H1 (cell line): ENCODE measurements at regions not wholly inside any gene's neighbourhood (a gene's known extent, or its start where the extent isn't known, plus 50 kb on each side); places are given as distances from the start of the nearest gene placed in this dataset.

Experiments used
- BCL11A ChIP-seq, 2 experiments: IDR thresholded peaks; one replicate each; pipeline ENCODE4 v1.6.1; 2011; ENCODE audit warnings: low read depth in 2 of 2, low read length in 2 of 2, mild to moderate bottlenecking in 2 of 2
- BRCA1 ChIP-seq: IDR thresholded peaks from 2 replicates; pipeline ENCODE4 v1.6.1; 2012; ENCODE audit warnings: low read depth, low read length, improper control_type of control experiment
- EP300 ChIP-seq, 2 experiments: IDR thresholded peaks; 1 replicate in 1 of 2; 2 replicates in 1 of 2; pipeline ENCODE4 v1.6.1; 2011 to 2012; ENCODE audit warnings: low read depth in 2 of 2, low read length in 2 of 2, mild to moderate bottlenecking in 2 of 2, borderline replicate concordance in 1 of 2, inconsistent platforms in 1 of 2, moderate library complexity in 1 of 2
- GTF2F1 ChIP-seq: IDR thresholded peaks from 2 replicates; pipeline ENCODE4 v1.6.1; 2012; ENCODE audit warnings: low read depth, low read length, improper control_type of control experiment, borderline replicate concordance
- SP2 ChIP-seq: IDR thresholded peaks from 2 replicates; pipeline ENCODE4 v1.6.1; 2012; ENCODE audit warnings: mild to moderate bottlenecking, low read length, inconsistent platforms
- TEAD4 ChIP-seq: IDR thresholded peaks from 2 replicates; pipeline ENCODE4 v1.6.1; 2012; ENCODE audit warnings: low read depth, low read length, inconsistent platforms, mixed read lengths

DNA sequence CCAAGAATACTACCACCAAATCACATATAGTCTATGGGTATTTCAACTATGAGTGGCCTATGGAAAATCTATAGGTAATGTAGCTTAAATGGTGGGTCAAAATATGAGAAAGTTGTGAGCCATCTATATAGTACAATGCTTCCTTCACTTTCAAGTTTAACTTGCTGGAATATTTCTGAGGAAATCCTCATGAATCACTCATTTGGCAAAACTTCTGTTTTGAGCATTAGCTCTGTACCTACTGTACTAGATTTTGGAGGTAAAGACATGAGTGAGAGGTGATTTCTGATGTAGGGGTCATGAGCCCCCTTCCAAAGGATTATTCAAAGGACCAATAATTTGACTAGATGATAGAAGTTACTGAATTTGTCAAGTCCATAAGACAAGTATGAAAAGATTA, 80.6 kb upstream of the DAB2 start (continued):
- TF ChIP-seq BCL11A (IDR thresholded peaks at IDR 0.05; ENCODE audit: low read depth in 2 of 2, low read length in 2 of 2) (no peak), EP300 (IDR thresholded peaks at IDR 0.05; ENCODE audit: borderline replicate concordance in 1 of 2, low read depth in 2 of 2, low read length in 2 of 2) (no peak), BRCA1 (no peak), GTF2F1 (no peak), SP2 (no peak), TEAD4 (no peak)
- TF ChIP-seq, all 59 proteins: peak for 0
